ENCODE measurements at regions not wholly inside any gene's neighbourhood (a gene's known extent, or its start where the extent isn't known, plus 50 kb on each side); places are given as distances from the start of the nearest gene placed in this dataset.
A peak's percentile ranks its signal among the peaks of the same experiment; 100 is the strongest.
"Not testable (repeated sequence)": the region's sequence is repeated elsewhere in the genome, so short reads cannot be mapped to it uniquely, and the experiment has no call there.

DNA sequence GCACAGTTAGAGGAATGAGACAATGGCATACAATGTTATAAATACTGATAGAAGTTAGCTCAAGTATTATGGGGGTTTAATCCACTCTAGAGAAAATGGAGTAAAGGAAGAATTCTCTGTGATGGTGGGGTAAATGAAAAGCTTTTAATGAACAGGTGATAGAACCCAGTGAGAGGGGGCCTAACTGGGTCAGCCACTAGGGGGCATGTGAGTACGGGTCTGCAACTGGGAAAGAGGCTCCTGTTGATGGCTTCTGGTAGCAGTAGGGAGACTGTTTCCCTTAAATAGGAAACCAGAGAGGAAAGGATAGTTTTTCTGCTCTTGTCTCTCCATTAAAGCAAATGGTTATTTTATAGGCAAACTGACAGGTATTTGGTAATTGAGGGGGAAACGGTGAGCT is 132.8 kb upstream of the GPR101 start:
- Mint-ChIP-seq H3K4me1 (ENCODE audit: low read depth) (no peaks in the 10 kb centered on the region), H3K9me3 (no peaks in the 10 kb centered on the region), H3K4me3 (no peak overlapping the region), H3K27ac (no peak overlapping the region), H3K36me3 (ENCODE audit: insufficient read depth in 2 of 2) (no peaks in the 10 kb centered on the region), H3K27me3 (ENCODE audit: low read depth) (peaks cover 38% of the 10 kb centered on the region)
- DNase-seq (peak; percentile 3 to 19), ATAC-seq (replicated peaks in 1 of 2) (no peak)

DNA sequence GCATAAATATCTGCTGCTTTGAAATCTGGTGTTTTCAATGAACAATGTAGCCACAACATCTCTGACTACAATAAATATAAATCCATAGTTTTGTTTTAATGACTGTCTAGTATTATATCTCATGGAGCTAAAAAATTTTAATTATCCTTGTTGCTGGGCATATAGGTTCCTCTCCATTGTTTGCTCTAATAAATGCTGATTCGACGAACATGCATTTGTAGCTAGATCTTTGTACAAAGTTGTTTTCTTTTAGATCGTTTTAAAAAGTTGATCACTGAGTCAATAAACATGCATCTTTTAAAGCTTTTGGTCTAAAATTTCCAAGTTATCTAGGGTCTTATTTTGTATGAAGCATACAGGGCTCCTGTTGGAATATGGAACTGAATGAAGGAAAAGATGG is 130.5 kb upstream of the GPR101 start:
- DNase-seq (no peak), ATAC-seq (replicated peaks in 1 of 2) (no peak)
- H3K36me3 Mint-ChIP-seq (ENCODE audit: insufficient read depth in 2 of 2): no peaks in the 10 kb centered on the region
- peaks cover 24% of the 10 kb centered on the region for H3K27me3 Mint-ChIP-seq (ENCODE audit: low read depth)
- no peak overlapping the region for H3K4me3 Mint-ChIP-seq
- H3K27ac Mint-ChIP-seq: no peak overlapping the region
- H3K4me1 Mint-ChIP-seq (ENCODE audit: low read depth): no peaks in the 10 kb centered on the region
- no peaks in the 10 kb centered on the region for H3K9me3 Mint-ChIP-seq

DNA sequence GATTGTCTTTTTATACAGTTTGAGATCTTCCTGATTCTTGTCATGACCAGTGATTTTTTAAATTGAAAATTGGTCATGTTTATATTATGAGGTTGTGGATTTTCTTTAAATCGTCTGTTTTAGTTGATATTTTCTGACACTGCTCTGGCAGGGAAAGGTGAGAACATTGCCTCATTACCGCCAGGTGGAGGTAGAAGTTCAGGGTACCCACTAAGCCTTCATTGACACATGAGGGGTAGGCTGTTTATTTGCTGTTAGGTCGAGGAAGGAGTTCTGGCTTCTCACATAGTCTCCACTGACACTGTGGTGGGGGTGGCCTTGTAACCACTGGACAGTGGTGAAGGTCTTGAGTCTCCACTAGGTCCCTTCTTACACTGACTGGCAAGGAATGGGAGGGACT is 117.6 kb upstream of the GPR101 start:
- H3K4me3 Mint-ChIP-seq: no peak overlapping the region
- peaks cover 0 to 2% of the 10 kb centered on the region in 2 donors for H3K36me3 Mint-ChIP-seq (ENCODE audit: insufficient read depth in 2 of 2)
- H3K27ac Mint-ChIP-seq: no peak overlapping the region
- no peaks in the 10 kb centered on the region for H3K4me1 Mint-ChIP-seq (ENCODE audit: low read depth)
- H3K9me3 Mint-ChIP-seq: no peaks in the 10 kb centered on the region
- DNase-seq (no peak), ATAC-seq (replicated peaks in 1 of 2) (no peak)
- peaks cover 53% of the 10 kb centered on the region for H3K27me3 Mint-ChIP-seq (ENCODE audit: low read depth)

DNA sequence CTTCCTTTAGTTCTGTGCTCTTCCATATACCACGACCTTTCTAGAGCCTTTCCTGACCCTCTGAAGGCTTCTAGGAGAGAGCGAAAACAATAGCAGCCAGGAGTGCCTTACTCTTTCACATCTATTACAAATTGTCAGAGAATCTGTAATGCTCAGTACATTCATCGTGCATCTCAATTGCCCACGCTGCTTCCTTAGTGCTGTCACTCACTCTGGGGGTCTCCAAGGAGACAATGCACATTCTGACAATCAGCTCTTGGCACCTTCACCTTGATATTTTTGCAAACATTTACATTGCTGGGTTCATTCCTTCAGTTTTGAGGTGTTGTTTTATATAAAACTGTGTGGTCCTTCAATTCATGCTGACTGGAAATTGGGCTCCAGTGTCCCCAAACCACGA is 110.1 kb upstream of the GPR101 start:
- H3K9me3 Mint-ChIP-seq: peaks cover 0 to 2% of the 10 kb centered on the region in 2 donors
- no peak overlapping the region for H3K4me3 Mint-ChIP-seq
- ATAC-seq (replicated peaks in 1 of 2) (no peak), DNase-seq (no peak)
- H3K4me1 Mint-ChIP-seq (ENCODE audit: low read depth): no peaks in the 10 kb centered on the region
- no peaks in the 10 kb centered on the region for H3K36me3 Mint-ChIP-seq (ENCODE audit: insufficient read depth in 2 of 2)
- no peak overlapping the region for H3K27ac Mint-ChIP-seq
- peaks cover 21% of the 10 kb centered on the region for H3K27me3 Mint-ChIP-seq (ENCODE audit: low read depth)

DNA sequence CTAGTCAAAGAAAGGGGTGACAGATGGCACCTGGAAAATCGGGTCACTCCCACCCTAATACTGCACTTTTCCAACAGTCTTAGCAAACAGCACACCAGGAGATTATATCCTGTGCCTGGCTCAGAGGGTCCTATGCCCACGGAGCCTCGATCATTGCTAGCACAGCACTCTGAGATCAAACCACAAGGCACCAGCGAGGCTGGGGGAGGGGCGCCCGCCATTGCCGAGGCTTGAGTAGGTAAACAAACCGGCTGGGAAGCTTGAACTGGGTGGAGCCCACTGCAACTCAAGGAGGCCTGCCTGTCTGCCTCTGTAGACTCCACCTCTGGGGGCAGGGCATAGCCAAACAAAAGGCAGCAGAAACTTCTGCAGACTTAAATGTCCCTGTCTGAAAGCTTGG is 88.9 kb upstream of the GPR101 start:
- not testable (repeated sequence) for H3K4me1 Mint-ChIP-seq (ENCODE audit: low read depth); H3K9me3 Mint-ChIP-seq; H3K27ac Mint-ChIP-seq; H3K4me3 Mint-ChIP-seq; H3K36me3 Mint-ChIP-seq (ENCODE audit: insufficient read depth in 2 of 2); ATAC-seq (replicated peaks in 1 of 2); DNase-seq
- peaks cover 36% of the 10 kb centered on the region for H3K27me3 Mint-ChIP-seq (ENCODE audit: low read depth)

DNA sequence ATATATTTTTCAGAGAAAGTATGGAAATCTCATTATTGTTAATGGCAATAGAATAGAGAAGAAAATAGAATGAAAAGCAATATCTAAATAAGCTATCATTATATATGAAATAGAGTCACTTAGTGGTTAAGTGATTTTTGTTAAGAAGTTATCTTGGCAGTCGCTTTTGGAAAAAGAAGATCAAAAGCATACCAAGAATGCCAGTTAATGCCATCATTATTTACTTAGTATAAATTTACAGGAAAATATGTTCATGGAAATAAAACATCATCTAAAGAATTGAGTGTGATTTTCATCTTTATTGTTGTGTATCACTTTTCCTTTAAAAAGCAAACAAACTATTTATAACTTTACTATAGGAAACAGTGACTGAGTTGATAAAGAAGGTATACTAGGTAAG is 85.3 kb upstream of the GPR101 start:
- Mint-ChIP-seq H3K9me3 (peaks cover 0 to 5% of the 10 kb centered on the region in 2 donors), H3K27ac (no peak overlapping the region), H3K27me3 (ENCODE audit: low read depth) (peaks cover 62% of the 10 kb centered on the region)

DNA sequence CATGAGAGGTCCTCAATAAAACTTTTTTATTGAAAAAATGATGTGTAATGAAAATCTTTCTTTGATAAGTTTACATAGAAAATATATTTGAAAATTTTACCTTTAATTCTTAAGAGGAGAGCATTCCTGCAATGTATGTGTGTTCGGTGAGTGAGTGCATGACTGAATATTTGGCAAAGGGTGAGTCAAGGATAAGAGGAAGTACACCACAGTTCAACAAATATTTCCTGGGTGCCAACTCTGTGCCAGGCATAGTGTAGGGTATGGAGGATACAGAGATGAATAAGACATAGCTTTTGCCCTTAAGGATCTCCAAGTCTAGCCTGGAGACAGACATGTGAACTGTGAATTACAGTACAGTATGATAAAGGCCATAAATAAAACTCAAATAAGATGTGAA is 84.7 kb upstream of the GPR101 start:
- H3K27me3 Mint-ChIP-seq (ENCODE audit: low read depth): peaks cover 57% of the 10 kb centered on the region

More for the DNA sequence above, 85.3 kb upstream of the GPR101 start:
- no peak for DNase-seq
- no peaks in the 10 kb centered on the region for H3K4me1 Mint-ChIP-seq (ENCODE audit: low read depth)
- no peaks in the 10 kb centered on the region for H3K36me3 Mint-ChIP-seq (ENCODE audit: insufficient read depth in 2 of 2)
- H3K4me3 Mint-ChIP-seq: no peak overlapping the region
- no peak for ATAC-seq (replicated peaks in 1 of 2)

DNA sequence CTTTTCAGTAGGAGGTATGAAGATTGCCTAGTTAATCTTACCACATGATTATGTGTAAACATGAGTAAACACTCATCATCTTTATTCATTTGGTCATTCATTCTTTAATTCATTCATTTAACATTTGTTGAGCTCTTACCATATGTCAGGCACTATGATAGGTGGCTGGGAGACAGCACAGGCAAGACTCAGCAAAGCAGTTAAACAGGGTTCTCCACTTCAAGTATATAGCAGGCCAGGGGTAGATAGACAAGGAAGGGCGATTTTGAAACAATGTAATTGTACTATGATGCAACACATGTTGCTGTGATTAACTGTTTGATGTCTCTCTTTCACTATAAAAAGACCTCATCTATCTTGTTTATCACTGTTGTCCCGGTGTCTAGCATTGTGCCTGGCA is 84.3 kb upstream of the GPR101 start:
- Mint-ChIP-seq H3K36me3 (ENCODE audit: insufficient read depth in 2 of 2) (no peaks in the 10 kb centered on the region), H3K27me3 (ENCODE audit: low read depth) (peaks cover 55% of the 10 kb centered on the region), H3K9me3 (peaks cover 0 to 2% of the 10 kb centered on the region in 2 donors), H3K4me3 (no peak overlapping the region), H3K27ac (no peak overlapping the region), H3K4me1 (ENCODE audit: low read depth) (no peaks in the 10 kb centered on the region)
- no peak for ATAC-seq (replicated peaks in 1 of 2)
- no peak for DNase-seq

More for the DNA sequence above, 84.7 kb upstream of the GPR101 start:
- peaks cover 0 to 2% of the 10 kb centered on the region in 2 donors for H3K9me3 Mint-ChIP-seq
- H3K36me3 Mint-ChIP-seq (ENCODE audit: insufficient read depth in 2 of 2): no peaks in the 10 kb centered on the region
- DNase-seq (no peak), ATAC-seq (replicated peaks in 1 of 2) (no peak)
- no peak overlapping the region for H3K27ac Mint-ChIP-seq
- no peaks in the 10 kb centered on the region for H3K4me1 Mint-ChIP-seq (ENCODE audit: low read depth)
- no peak overlapping the region for H3K4me3 Mint-ChIP-seq

DNA sequence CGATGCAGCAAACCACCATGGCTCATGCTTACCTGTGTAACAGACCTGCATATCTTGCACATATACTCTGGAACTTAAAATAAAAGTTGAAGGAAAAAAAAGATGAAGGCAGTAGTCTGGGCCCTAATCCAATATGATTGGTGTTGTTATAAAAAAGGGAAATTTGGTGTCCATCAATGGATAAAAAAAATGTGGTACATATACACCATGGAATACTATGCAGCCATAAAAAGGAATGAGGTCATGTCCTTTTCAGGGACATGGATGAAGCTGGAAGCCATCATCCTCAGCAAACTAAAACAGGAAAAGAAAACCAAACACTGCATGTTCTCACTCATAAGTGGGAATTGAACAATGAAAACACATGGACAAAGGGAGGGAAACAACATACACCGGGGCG is 74.1 kb upstream of the GPR101 start:
- ATAC-seq (replicated peaks in 1 of 2); DNase-seq; H3K36me3 Mint-ChIP-seq (ENCODE audit: insufficient read depth in 2 of 2); H3K27ac Mint-ChIP-seq; H3K9me3 Mint-ChIP-seq; H3K4me3 Mint-ChIP-seq; H3K4me1 Mint-ChIP-seq (ENCODE audit: low read depth): not testable (repeated sequence)
- H3K27me3 Mint-ChIP-seq (ENCODE audit: low read depth): peaks cover 32% of the 10 kb centered on the region

DNA sequence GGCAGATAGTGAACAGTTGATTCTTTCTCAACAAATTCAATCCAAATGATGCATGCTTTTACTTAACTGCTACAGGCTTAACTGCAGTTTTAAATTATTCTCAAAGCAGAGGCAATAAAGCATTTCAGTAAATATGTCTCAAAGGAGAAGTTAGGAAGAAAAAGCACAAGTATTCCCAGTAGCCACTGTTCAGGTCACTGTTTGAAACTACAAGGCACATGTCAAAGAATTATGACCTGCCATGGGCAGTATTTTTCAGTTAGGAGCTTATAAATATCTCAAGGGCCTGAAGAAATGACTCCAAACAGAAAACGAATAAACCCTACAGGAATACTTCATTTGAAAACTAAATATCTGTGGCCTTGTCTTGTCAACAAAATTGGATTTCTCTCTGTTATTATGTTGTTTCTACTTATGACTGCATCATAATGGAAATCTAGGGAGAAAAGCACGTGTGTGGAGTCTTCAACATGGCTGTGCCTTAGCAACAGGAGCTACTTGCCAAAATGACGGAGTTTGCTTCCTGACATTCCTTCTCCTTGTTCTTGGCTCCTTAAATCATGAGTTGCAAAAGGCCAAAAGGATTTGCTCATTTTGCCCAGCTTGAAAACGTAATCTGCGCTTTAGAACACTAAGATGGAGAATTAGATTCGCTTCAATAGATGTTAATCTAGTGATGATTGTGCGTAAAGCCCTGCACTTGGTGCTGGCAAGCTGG is 67.6 kb upstream of the GPR101 start:
- H3K4me3 Mint-ChIP-seq: no peak overlapping the region
- peaks cover 54% of the 10 kb centered on the region for H3K27me3 Mint-ChIP-seq (ENCODE audit: low read depth)
- H3K36me3 Mint-ChIP-seq (ENCODE audit: insufficient read depth in 2 of 2): no peaks in the 10 kb centered on the region
- no peak for DNase-seq
- no peak overlapping the region for H3K27ac Mint-ChIP-seq
- H3K9me3 Mint-ChIP-seq: peaks cover 0 to 3% of the 10 kb centered on the region in 2 donors
- no peak for ATAC-seq (replicated peaks in 1 of 2)
- H3K4me1 Mint-ChIP-seq (ENCODE audit: low read depth): no peaks in the 10 kb centered on the region
